Smooth muscle cell (in vitro differentiated cells): ENCODE measurements at regions not wholly inside any gene's neighbourhood (a gene's known extent, or its start where the extent isn't known, plus 50 kb on each side); places are given as distances from the start of the nearest gene placed in this dataset.
A peak's percentile ranks its signal among the peaks of the same experiment; 100 is the strongest.

Experiments
- DNase-seq: peaks from one replicate; lab custom pipeline; 2025; ENCODE audit not compliant: unreplicated experiment; lab: John Stamatoyannopoulos, UW
- H2AFZ ChIP-seq: fragments of 200-600 bp; sonication (generic); 2 replicates; pipeline ENCODE4 v1.6.0; 2016; ENCODE audit warnings: antibody characterized with exemption, low read depth, mild to moderate bottlenecking
- H3F3A ChIP-seq: fragments of 200-600 bp; sonication (generic); 2 replicates; pipeline ENCODE4 v1.6.0; 2017; ENCODE audit warnings: antibody characterized with exemption, low read depth
- H3K27ac ChIP-seq: fragments of 200-600 bp; sonication (generic); 2 replicates; pipeline ENCODE4 v1.5.1; 2016; ENCODE audit warnings: low read depth, mild to moderate bottlenecking
- H3K27me3 ChIP-seq: fragments of 200-600 bp; sonication (generic); 2 replicates; pipeline ENCODE4 v1.6.1; 2016; ENCODE audit warnings: low read depth, mild to moderate bottlenecking
- H3K36me3 ChIP-seq: fragments of 200-600 bp; sonication (generic); 2 replicates; pipeline ENCODE4 v1.5.1; 2016; ENCODE audit warnings: low read depth
- H3K4me1 ChIP-seq: fragments of 200-600 bp; sonication (generic); 2 replicates; pipeline ENCODE4 v1.5.1; 2016; ENCODE audit warnings: low read depth
- H3K4me2 ChIP-seq: fragments of 200-600 bp; sonication (generic); 2 replicates; pipeline ENCODE4 v1.6.0; 2016; ENCODE audit warnings: mild to moderate bottlenecking
- H3K4me3 ChIP-seq: fragments of 200-600 bp; sonication (generic); 2 replicates; pipeline ENCODE4 v1.5.1; 2016; ENCODE audit warnings: mild to moderate bottlenecking
- H3K79me2 ChIP-seq: fragments of 200-600 bp; sonication (generic); 2 replicates; pipeline ENCODE4 v1.6.0; 2016; ENCODE audit warnings: low read depth, mild to moderate bottlenecking
- H3K9ac ChIP-seq: fragments of 200-600 bp; sonication (generic); 2 replicates; pipeline ENCODE4 v1.6.0; 2016; ENCODE audit warnings: low read depth
- H3K9me3 ChIP-seq: fragments of 200-600 bp; sonication (generic); replicated peaks from 2 replicates; pipeline ENCODE4 v1.5.1; 2016; ENCODE audit warnings: low read depth
- H4K20me1 ChIP-seq: fragments of 200-600 bp; sonication (generic); 2 replicates; pipeline ENCODE4 v1.6.0; 2016; ENCODE audit warnings: low read depth
- WGBS: methylation state at CpG from one replicate; pipeline ENCODE4 v1.1.7; 2016; ENCODE audit warnings: low lambda C conversion rate; 5-methylcytosine and 5-hydroxymethylcytosine counted together
- TF ChIP-seq, protein P1 (sequence below): fragments of 200-600 bp; sonication (generic); IDR thresholded peaks from 2 replicates; pipeline ENCODE4 v1.5.1; 2017; ENCODE audit warnings: borderline replicate concordance, mild to moderate bottlenecking, antibody characterized with exemption; ENCODE audit not compliant: insufficient read depth, poor library complexity, severe bottlenecking

GRCh38 chr20:11813106-11813890, 104.4 kb upstream of the BTBD3 start:
- H3K36me3 ChIP-seq: no peaks in the 10 kb centered on the region
- no peak overlapping the region for H3K4me3 ChIP-seq
- peak overlapping the region; percentile 24 for H3K4me2 ChIP-seq
- no peak for DNase-seq
- peak overlapping the region; percentile 73 for H3K27ac ChIP-seq
- H3K9ac ChIP-seq: no peak overlapping the region
- TF ChIP-seq, protein P1, sequence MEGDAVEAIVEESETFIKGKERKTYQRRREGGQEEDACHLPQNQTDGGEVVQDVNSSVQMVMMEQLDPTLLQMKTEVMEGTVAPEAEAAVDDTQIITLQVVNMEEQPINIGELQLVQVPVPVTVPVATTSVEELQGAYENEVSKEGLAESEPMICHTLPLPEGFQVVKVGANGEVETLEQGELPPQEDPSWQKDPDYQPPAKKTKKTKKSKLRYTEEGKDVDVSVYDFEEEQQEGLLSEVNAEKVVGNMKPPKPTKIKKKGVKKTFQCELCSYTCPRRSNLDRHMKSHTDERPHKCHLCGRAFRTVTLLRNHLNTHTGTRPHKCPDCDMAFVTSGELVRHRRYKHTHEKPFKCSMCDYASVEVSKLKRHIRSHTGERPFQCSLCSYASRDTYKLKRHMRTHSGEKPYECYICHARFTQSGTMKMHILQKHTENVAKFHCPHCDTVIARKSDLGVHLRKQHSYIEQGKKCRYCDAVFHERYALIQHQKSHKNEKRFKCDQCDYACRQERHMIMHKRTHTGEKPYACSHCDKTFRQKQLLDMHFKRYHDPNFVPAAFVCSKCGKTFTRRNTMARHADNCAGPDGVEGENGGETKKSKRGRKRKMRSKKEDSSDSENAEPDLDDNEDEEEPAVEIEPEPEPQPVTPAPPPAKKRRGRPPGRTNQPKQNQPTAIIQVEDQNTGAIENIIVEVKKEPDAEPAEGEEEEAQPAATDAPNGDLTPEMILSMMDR: no peak
- no peak overlapping the region for H2AFZ ChIP-seq
- no peaks in the 10 kb centered on the region for H4K20me1 ChIP-seq
- no peaks in the 10 kb centered on the region for H3K27me3 ChIP-seq
- H3K9me3 ChIP-seq: no peaks in the 10 kb centered on the region
- peaks cover 7% of the 10 kb centered on the region for H3F3A ChIP-seq
- 73% methylated on average over 14 of the region's 14 CpGs for WGBS
- H3K4me1 ChIP-seq: peaks cover 10% of the 10 kb centered on the region
- H3K79me2 ChIP-seq: no peaks in the 10 kb centered on the region

- no peaks in the 10 kb centered on the region for H3K36me3 ChIP-seq
- peak overlapping the region; percentile 24 for H3K4me2 ChIP-seq
- H3K4me1 ChIP-seq: peaks cover 10% of the 10 kb centered on the region
- TF ChIP-seq, protein P1: no peak
- no peak overlapping the region for H2AFZ ChIP-seq
- H3F3A ChIP-seq: peaks cover 7% of the 10 kb centered on the region
- DNase-seq: no peak
- no peak overlapping the region for H3K9ac ChIP-seq
- no peak overlapping the region for H3K4me3 ChIP-seq
- WGBS: 38% methylated on average over 3 of the region's 3 CpGs
- H3K27me3 ChIP-seq: no peaks in the 10 kb centered on the region
- H4K20me1 ChIP-seq: no peaks in the 10 kb centered on the region
- H3K27ac ChIP-seq: peak overlapping the region; percentile 73
- no peaks in the 10 kb centered on the region for H3K79me2 ChIP-seq
- H3K9me3 ChIP-seq: no peaks in the 10 kb centered on the region
These were observed 103.4 kb upstream of the BTBD3 start for GRCh38 chr20:11814267-11814666.

GRCh38 chr20:11820838-11821237, 96.9 kb upstream of the BTBD3 start:
- no peak overlapping the region for H3K4me2 ChIP-seq
- H3K9ac ChIP-seq: no peak overlapping the region
- no peak overlapping the region for H3K27ac ChIP-seq
- no peak for DNase-seq
- H3K4me3 ChIP-seq: no peak overlapping the region
- peaks cover 18% of the 10 kb centered on the region for H3F3A ChIP-seq
- TF ChIP-seq, protein P1: no peak
- H4K20me1 ChIP-seq: no peaks in the 10 kb centered on the region
- H3K9me3 ChIP-seq: no peaks in the 10 kb centered on the region
- H3K79me2 ChIP-seq: no peaks in the 10 kb centered on the region
- H3K36me3 ChIP-seq: no peaks in the 10 kb centered on the region
- 100% methylated on average over 1 of the region's 1 CpG for whole genome bisulfite sequencing
- H3K4me1 ChIP-seq: no peaks in the 10 kb centered on the region
- no peaks in the 10 kb centered on the region for H3K27me3 ChIP-seq
- no peak overlapping the region for H2AFZ ChIP-seq

DNA sequence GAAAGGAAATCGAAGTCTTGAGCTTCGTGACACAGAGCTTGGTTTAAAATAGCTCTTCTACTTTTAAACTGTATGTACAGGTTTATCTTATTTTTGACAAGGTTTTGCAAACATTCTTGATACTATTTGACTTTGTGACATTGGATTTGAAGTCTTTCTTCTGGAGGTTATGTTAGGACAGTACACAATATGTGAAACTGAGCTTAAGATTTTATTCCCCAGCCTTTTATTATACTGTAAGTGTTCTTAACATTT, 95.2 kb upstream of the BTBD3 start:
- Histone ChIP-seq H2AFZ (no peak overlapping the region), H4K20me1 (no peaks in the 10 kb centered on the region), H3K4me1 (no peaks in the 10 kb centered on the region), H3K9me3 (no peaks in the 10 kb centered on the region), H3F3A (peaks cover 18% of the 10 kb centered on the region), H3K36me3 (no peaks in the 10 kb centered on the region), H3K79me2 (no peaks in the 10 kb centered on the region), H3K9ac (no peak overlapping the region), H3K27ac (peak overlapping the region; percentile 57), H3K4me2 (peak overlapping the region; percentile 32), H3K27me3 (no peaks in the 10 kb centered on the region), H3K4me3 (no peak overlapping the region)
- WGBS: 9% methylated on average over 2 of the region's 2 CpGs
- DNase-seq: no peak
- TF ChIP-seq, protein P1: no peak
